Colonic mucosa (tissue), 4 donors: ENCODE measurements at regions not wholly inside any gene's neighbourhood (a gene's known extent, or its start where the extent isn't known, plus 50 kb on each side); places are given as distances from the start of the nearest gene placed in this dataset.

Experiments
- DNase-seq: peaks from one replicate; pipeline ENCODE4 v3.0.0-alpha.2; 2020
- H3K27ac ChIP-seq: fragments of 200-600 bp; one replicate; pipeline ENCODE4 v1.8.0; 2021
- H3K27me3 ChIP-seq: fragments of 200-600 bp; one replicate; pipeline ENCODE4 v1.8.0; 2021
- H3K36me3 ChIP-seq: fragments of 200-600 bp; one replicate; pipeline ENCODE4 v1.8.0; 2021
- H3K4me1 ChIP-seq: fragments of 200-600 bp; one replicate; pipeline ENCODE4 v1.8.0; 2021; ENCODE audit warnings: mild to moderate bottlenecking
- H3K4me3 ChIP-seq: fragments of 200-600 bp; one replicate; pipeline ENCODE4 v1.8.0; 2021
- H3K9ac ChIP-seq, 2 donors: one replicate each; pipeline ENCODE4 v1.7.0; 2013; ENCODE audit warnings: control low read depth in 2 of 2, low read depth in 2 of 2, low read length in 2 of 2
- H3K9me3 ChIP-seq: fragments of 200-600 bp; one replicate; pipeline ENCODE4 v1.8.0; 2021
- intact Hi-C: fragments of 100-400 bp; cut with DNase I; formaldehyde crosslinking; loops from one replicate; pipeline ENCODE4 v1.14.1; 2022
- TF ChIP-seq, protein P1 (sequence below): fragments of 200-600 bp; IDR thresholded peaks from one replicate; pipeline ENCODE4 v1.8.0; 2022; ENCODE audit warnings: antibody characterized with exemption, mild to moderate bottlenecking
- donor health status: healthy.
- donor health status: DM: no; HTN: no; CAD: no.
- donor health status: DM: no; HTN: no; CAD: no.

DNA sequence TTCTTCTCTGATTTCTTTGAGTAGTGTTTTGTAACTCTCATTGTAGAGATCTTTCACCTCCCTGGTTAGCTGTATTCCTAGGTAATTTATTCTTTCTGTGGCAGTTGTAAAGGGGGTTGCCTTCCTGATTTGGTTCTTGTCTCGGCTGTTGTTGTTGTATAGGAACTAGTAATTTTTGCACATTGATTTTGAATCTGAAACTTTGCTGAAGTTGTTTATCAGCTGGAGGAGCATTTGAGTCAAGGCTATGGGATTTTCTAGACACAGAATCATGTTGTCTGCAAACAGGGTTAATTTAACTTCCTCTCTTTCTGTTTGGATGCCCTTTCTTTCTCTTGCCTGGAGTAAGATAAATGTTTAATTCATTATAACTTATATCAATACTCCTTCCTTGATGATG is 86.4 kb downstream of the OLIG3 start:
- intact Hi-C loops = no loop called here

DNA sequence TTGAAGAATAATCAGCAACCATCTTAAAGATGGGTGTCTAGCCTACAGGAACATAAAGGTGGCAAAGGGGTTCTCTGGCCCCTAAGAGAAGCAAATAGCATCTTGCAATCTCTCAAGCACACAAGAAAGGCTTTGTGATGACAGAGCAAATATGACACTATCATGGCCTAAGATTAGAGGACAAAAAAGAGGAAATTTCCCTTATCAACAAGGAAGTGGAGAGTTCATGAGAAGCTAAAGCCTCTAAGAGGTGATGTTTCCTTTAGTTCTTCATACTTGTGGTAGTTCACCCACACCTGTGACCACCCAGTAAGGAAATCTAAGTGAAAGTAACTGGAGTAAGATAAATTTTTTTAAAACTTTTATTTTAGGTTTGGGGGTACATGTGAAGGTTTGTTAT is 88.4 kb downstream of the OLIG3 start:
- H3K4me1 ChIP-seq = no peaks in the 10 kb centered on the region
- no peak overlapping the region for H3K27ac ChIP-seq
- H3K36me3 ChIP-seq = no peaks in the 10 kb centered on the region
- H3K27me3 ChIP-seq = no peaks in the 10 kb centered on the region
- no peak overlapping the region for H3K4me3 ChIP-seq
- H3K9me3 ChIP-seq = no peaks in the 10 kb centered on the region
- DNase-seq = no peak
- TF ChIP-seq, protein P1, sequence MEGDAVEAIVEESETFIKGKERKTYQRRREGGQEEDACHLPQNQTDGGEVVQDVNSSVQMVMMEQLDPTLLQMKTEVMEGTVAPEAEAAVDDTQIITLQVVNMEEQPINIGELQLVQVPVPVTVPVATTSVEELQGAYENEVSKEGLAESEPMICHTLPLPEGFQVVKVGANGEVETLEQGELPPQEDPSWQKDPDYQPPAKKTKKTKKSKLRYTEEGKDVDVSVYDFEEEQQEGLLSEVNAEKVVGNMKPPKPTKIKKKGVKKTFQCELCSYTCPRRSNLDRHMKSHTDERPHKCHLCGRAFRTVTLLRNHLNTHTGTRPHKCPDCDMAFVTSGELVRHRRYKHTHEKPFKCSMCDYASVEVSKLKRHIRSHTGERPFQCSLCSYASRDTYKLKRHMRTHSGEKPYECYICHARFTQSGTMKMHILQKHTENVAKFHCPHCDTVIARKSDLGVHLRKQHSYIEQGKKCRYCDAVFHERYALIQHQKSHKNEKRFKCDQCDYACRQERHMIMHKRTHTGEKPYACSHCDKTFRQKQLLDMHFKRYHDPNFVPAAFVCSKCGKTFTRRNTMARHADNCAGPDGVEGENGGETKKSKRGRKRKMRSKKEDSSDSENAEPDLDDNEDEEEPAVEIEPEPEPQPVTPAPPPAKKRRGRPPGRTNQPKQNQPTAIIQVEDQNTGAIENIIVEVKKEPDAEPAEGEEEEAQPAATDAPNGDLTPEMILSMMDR = no peak
- intact Hi-C loops = no loop called here
- H3K9ac ChIP-seq = no peak overlapping the region

More for the DNA sequence above, 86.4 kb downstream of the OLIG3 start:
- Histone ChIP-seq H3K9ac (no peak overlapping the region), H3K4me1 (no peaks in the 10 kb centered on the region), H3K4me3 (no peak overlapping the region), H3K36me3 (no peaks in the 10 kb centered on the region), H3K27ac (no peak overlapping the region), H3K27me3 (no peaks in the 10 kb centered on the region), H3K9me3 (no peaks in the 10 kb centered on the region)
- DNase-seq = no peak
- TF ChIP-seq, protein P1 = no peak

DNA sequence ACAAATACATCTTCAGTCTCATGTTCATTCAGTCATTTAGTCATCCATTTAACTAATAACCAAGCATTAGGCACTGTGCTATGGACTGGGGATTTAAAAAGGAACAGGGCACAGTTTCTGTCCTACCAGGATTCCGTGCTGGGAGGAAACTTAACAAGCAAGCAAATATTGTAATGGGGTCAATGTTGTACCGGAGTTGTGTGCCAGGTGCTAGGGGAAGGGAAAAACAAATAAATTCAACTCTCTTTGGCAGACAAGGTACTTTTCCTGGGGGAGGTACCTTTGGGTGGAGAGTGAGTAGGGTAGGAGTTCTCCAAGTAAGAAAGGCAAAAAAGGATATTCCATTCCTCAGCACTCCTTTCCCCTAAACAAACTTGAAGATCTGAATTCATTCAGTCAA is 90.3 kb downstream of the OLIG3 start:
- Histone ChIP-seq H3K4me3 (no peak overlapping the region), H3K9me3 (no peaks in the 10 kb centered on the region), H3K4me1 (no peaks in the 10 kb centered on the region), H3K27me3 (no peaks in the 10 kb centered on the region), H3K9ac (no peak overlapping the region), H3K36me3 (no peaks in the 10 kb centered on the region), H3K27ac (no peak overlapping the region)
- TF ChIP-seq, protein P1 = no peak
- intact Hi-C loops = no loop called here
- no peak for DNase-seq

DNA sequence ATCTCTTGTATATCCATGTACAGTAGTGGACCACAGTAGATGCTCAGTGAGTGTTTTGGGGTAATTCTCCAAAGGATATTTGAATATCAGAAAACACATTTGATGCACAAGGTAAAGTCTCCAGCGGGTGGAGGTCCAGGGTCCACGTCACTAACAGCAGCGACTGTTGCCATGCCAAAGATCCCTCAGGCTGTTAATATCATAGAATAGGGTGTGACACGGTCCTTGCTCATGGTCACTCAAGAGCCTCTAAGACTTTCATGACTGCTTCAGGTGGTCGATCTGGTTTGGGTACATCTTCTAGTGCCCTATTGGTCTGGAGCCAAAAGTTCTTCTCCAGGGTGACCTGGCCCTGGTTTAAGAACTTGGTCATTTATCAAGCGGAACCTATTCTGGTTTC is 90.8 kb downstream of the OLIG3 start:
- no peak overlapping the region for H3K4me3 ChIP-seq
- H3K4me1 ChIP-seq = no peaks in the 10 kb centered on the region
- H3K27ac ChIP-seq = no peak overlapping the region
- TF ChIP-seq, protein P1 = no peak
- no peaks in the 10 kb centered on the region for H3K9me3 ChIP-seq
- no peak for DNase-seq
- intact Hi-C loops = no loop called here
- H3K36me3 ChIP-seq = no peaks in the 10 kb centered on the region
- no peak overlapping the region for H3K9ac ChIP-seq
- no peaks in the 10 kb centered on the region for H3K27me3 ChIP-seq

DNA sequence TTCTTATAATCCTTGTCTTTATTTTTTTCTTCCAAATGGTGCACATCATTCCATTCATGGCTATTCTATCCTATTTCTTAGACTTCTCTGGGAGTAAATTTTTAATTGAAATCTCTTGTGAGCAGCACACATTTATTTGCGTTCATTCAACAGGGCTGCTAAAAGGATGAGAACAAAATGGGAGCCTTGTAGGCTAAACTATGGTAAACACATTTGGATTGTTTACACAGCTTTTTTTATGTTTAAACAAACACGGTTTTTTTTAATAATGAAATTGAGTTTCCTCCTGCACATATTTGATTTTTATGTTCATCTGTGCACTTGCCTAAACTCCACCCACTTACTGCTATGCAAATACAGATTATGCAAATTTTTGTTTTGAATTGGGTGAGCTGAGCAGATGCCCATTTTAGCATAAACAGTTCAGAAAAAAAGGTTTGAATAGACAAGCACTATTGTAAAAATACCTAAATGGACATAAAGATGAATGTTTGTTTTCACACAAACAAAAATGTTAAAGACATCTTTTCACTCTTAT is 92.0 kb downstream of the OLIG3 start:
- no peaks in the 10 kb centered on the region for H3K4me1 ChIP-seq
- no peaks in the 10 kb centered on the region for H3K27me3 ChIP-seq
- no peak overlapping the region for H3K27ac ChIP-seq
- TF ChIP-seq, protein P1 = no peak
- intact Hi-C loops = no loop called here
- DNase-seq = no peak
- H3K9me3 ChIP-seq = no peaks in the 10 kb centered on the region
- H3K4me3 ChIP-seq = no peak overlapping the region
- no peaks in the 10 kb centered on the region for H3K36me3 ChIP-seq
- H3K9ac ChIP-seq = no peak overlapping the region
